Activated CD4-positive, alpha-beta T cell treated with anti-CD3 and anti-CD28 coated beads, Interleukin-2, amount 10 ng/mL, durations not matched to agents 24 days and 14 days (primary cell): ENCODE measurements at regions not wholly inside any gene's neighbourhood (a gene's known extent, or its start where the extent isn't known, plus 50 kb on each side); places are given as distances from the start of the nearest gene placed in this dataset.

Experiments
- DNase-seq: peaks from one replicate; pipeline ENCODE4 v3.0.0; 2022
- H3K27ac Mint-ChIP-seq: one replicate; pipeline ENCODE4 v1.8.0; 2022; ENCODE audit warnings: mild to moderate bottlenecking, mixed read lengths
- H3K27me3 Mint-ChIP-seq: one replicate; pipeline ENCODE4 v1.8.0; 2022; ENCODE audit warnings: mixed read lengths
- H3K36me3 Mint-ChIP-seq: one replicate; pipeline ENCODE4 v1.8.0; 2022; ENCODE audit warnings: low read depth, mild to moderate bottlenecking, mixed read lengths
- H3K4me1 Mint-ChIP-seq: one replicate; pipeline ENCODE4 v1.8.0; 2021; ENCODE audit warnings: mixed read lengths
- H3K4me3 Mint-ChIP-seq: one replicate; pipeline ENCODE4 v1.8.0; 2022; ENCODE audit warnings: mild to moderate bottlenecking, moderate library complexity, mixed read lengths
- H3K9me3 Mint-ChIP-seq: one replicate; pipeline ENCODE4 v1.8.0; 2021; ENCODE audit warnings: mixed read lengths
- intact Hi-C: fragments of 100-400 bp; cut with micrococcal nuclease; formaldehyde crosslinking; loops from one replicate; pipeline ENCODE4 v1.15.1; 2023

DNA sequence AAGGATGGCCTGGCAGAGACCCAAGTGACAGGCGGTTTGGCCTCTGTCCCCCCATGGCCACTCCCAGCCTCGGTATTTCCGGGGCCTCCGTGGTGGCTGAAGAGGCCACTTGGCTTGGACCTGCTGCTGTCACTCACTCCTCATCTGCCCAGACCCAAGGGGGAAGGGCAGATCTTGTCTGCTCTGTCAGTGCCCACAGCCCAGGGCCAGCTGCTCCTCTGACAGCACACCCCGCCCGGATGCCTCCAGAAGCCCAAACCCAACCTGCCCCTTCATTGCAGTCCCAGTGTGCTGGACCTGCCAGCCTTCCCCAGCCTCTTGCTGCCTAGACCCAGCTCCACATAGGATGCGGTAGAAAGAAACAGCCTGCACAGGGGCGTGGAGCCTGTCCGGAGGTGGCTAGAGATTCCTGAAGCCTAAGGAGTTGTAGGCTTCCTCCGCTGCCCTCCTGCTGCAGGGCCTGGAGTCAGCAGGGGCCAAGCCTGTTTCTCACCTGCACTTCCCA, 52.0 kb downstream of the MAGEF1 start:
- no peaks in the 10 kb centered on the region for H3K36me3 Mint-ChIP-seq
- DNase-seq: no peak
- no peaks in the 10 kb centered on the region for H3K9me3 Mint-ChIP-seq
- H3K4me3 Mint-ChIP-seq: no peak overlapping the region
- no peak overlapping the region for H3K27ac Mint-ChIP-seq
- peaks cover 9% of the 10 kb centered on the region for H3K27me3 Mint-ChIP-seq
- H3K4me1 Mint-ChIP-seq: peaks cover 10% of the 10 kb centered on the region
- intact Hi-C loops: no loop called here

DNA sequence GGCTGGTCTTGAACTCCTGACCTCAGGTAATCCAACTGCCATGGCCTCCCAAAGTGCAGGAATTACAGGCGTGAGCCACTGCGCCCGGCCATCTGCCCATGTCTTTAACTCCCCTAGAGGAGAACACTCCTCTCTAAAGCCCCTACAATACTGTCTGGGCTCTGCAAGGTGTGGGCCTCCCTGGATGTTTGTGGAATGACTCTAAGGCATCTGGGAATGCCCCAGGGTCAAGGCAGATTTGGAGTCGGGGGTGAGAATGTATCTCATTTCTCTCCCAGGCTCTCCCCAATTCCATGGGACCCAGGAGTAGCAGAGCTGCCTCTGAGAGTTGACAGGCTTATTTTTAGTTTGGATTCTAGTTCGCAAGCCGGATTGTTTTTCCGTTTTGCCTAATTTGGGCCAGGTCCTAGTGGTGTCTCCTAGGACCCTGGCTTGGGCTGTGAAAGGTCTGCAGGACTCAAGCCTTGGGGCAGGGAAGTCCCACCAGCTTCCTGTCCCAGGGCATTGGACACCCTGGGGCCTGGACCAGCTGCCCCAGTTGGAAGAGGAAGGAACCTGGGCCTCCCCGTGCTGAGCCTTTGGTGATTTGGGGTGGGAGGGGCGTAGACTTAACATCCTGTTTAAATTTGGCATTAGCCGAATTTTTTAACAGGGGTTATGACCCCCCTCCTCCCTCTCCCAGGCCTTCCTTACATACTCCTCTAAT, 53.5 kb downstream of the MAGEF1 start:
- peaks cover 9% of the 10 kb centered on the region for H3K27me3 Mint-ChIP-seq
- H3K27ac Mint-ChIP-seq: no peak overlapping the region
- H3K9me3 Mint-ChIP-seq: no peaks in the 10 kb centered on the region
- H3K4me3 Mint-ChIP-seq: no peak overlapping the region
- DNase-seq: no peak
- peaks cover 10% of the 10 kb centered on the region for H3K4me1 Mint-ChIP-seq
- no peaks in the 10 kb centered on the region for H3K36me3 Mint-ChIP-seq
- intact Hi-C loops: no loop called here

DNA sequence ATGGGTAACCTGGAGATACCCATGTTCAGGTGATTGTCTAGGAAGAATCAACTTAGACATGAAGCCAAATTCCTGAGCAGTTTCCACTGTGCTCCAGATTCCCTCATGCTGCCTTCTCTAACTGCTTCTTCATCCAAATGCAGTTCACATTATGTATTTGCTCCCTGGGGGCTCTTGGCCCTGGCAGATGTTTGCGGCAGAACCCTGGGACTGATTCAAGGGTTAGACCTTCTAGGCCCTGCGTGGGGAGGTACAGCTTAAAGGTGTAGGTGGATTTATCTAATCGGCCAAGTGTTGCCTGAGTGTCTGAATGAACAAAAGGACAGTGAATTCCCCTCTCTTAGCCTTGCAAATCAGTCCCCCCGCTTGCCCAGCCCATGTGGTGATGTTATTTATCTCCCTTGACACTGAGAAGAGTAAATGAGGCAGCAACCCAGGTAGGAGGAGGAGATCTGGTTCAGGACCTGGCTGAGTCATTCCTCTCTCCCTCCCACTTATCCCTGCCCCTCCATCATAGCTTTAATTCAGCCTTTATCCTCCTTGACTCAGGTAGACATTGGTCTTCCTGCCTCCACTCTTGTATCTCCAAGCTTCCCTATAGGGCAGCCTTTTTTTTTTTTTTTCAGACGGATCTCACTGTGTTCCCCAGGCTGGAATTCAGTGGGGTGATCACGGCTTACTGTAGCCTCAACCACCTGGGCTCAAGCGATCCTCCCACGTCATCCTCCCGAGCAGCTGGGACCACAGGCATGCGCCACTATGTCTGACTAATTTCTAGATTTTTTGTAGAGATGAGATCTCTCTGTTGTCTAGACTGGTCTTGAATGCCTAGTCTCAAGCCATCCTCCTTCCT, 54.8 kb downstream of the MAGEF1 start:
- no peaks in the 10 kb centered on the region for H3K36me3 Mint-ChIP-seq
- no peak overlapping the region for H3K4me3 Mint-ChIP-seq
- DNase-seq: peak; percentile 60
- H3K27ac Mint-ChIP-seq: peak overlapping the region; percentile 66
- peaks cover 16% of the 10 kb centered on the region for H3K4me1 Mint-ChIP-seq
- peaks cover 5% of the 10 kb centered on the region for H3K27me3 Mint-ChIP-seq
- intact Hi-C loops: loop anchor here (1.0 kb wide), 1 partner anchor 20 kb away; no protein-coding TSS in a partner anchor
- H3K9me3 Mint-ChIP-seq: no peaks in the 10 kb centered on the region

DNA sequence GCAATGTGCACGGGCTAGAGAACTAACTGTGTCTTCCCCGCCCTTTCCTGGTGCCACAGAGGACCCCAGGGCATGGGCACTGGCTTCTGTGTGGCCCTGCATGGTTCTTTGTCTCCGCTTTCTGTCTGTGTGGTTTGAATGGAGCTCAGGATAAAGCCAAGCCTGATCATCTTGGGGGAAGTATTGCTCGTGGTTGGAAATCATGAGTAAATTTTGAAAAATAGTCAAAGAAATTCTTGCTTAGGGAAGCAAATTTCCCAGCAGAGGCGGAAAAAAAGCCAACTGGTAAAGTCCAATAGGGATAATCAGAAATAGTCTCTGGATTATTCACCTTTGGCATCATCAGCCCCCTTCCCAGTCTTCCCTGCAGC, 55.4 kb downstream of the MAGEF1 start:
- Mint-ChIP-seq H3K9me3 (no peaks in the 10 kb centered on the region), H3K27me3 (peaks cover 5% of the 10 kb centered on the region), H3K36me3 (no peaks in the 10 kb centered on the region), H3K4me3 (no peak overlapping the region), H3K4me1 (peaks cover 17% of the 10 kb centered on the region), H3K27ac (no peak overlapping the region)
- intact Hi-C loops: no loop called here
- no peak for DNase-seq

DNA sequence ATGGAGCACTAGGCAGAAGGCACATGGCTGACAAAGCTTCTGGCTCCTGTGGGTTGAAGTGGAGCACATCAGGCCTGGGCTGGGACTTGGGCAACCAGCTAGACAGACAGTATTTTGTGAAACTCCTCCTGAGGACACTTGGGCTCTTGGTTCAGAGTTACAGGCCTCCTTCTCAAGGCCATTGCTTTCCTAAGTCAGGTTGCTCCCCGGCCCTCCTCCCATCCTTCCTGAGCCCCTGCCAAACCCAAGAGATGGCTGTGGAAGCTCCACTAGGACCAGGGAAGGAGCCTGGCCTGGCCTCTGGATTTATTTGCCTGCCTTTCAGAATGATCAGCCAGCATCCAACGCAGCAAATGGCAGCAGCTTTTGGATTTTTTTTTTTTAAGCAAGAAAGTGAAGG, 56.3 kb downstream of the MAGEF1 start:
- peaks cover 5% of the 10 kb centered on the region for H3K27me3 Mint-ChIP-seq
- intact Hi-C loops: no loop called here
- H3K27ac Mint-ChIP-seq: no peak overlapping the region
- no peak overlapping the region for H3K4me3 Mint-ChIP-seq
- H3K9me3 Mint-ChIP-seq: no peaks in the 10 kb centered on the region
- peaks cover 17% of the 10 kb centered on the region for H3K4me1 Mint-ChIP-seq
- no peaks in the 10 kb centered on the region for H3K36me3 Mint-ChIP-seq
- no peak for DNase-seq

DNA sequence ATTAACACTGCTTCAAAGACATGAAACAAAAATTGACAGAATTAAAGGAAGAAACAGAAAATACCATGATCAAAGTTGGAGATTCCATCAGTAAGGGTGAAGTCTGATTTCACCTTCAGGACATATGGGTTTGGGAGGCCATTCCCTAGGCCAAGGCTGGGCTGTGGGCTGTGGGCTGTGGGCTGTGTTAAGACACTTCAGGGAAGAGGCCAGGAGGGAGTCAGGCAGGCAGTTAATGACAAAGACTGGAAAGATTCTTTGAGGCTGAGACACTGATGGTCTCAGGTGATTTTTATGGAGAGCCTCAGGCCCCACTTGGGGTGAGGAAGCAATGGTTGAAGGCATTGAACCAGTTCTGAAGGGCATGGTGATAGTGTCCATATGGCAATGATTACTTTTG, 57.5 kb downstream of the MAGEF1 start:
- Mint-ChIP-seq H3K27ac (no peak overlapping the region), H3K9me3 (no peaks in the 10 kb centered on the region), H3K4me3 (no peak overlapping the region), H3K4me1 (peaks cover 17% of the 10 kb centered on the region), H3K36me3 (no peaks in the 10 kb centered on the region), H3K27me3 (peaks cover 7% of the 10 kb centered on the region)
- intact Hi-C loops: no loop called here
- DNase-seq: no peak

DNA sequence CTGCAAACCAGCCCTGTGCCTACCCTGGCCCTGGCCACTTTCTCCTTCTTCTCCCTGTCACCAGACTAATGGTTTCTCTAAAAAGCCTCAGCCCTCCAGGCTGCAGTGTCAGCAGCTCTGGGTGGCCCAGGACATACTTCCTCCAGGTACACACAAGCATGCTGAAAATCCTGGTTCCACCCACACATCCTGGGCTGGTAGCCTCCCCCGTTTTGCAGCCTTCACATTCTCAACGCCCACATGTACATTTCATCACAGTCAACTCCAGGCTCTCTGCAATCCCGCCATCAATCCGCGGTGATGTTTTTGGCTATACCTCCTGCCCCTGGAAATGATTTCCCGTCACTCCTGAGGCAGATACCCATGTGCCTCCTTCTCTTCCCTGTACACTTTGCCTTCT, 59.4 kb downstream of the MAGEF1 start:
- H3K27me3 Mint-ChIP-seq: peaks cover 7% of the 10 kb centered on the region
- no peak overlapping the region for H3K27ac Mint-ChIP-seq
- H3K9me3 Mint-ChIP-seq: no peaks in the 10 kb centered on the region
- H3K36me3 Mint-ChIP-seq: no peaks in the 10 kb centered on the region
- no peak overlapping the region for H3K4me3 Mint-ChIP-seq
- intact Hi-C loops: no loop called here
- no peak for DNase-seq
- H3K4me1 Mint-ChIP-seq: peaks cover 13% of the 10 kb centered on the region

DNA sequence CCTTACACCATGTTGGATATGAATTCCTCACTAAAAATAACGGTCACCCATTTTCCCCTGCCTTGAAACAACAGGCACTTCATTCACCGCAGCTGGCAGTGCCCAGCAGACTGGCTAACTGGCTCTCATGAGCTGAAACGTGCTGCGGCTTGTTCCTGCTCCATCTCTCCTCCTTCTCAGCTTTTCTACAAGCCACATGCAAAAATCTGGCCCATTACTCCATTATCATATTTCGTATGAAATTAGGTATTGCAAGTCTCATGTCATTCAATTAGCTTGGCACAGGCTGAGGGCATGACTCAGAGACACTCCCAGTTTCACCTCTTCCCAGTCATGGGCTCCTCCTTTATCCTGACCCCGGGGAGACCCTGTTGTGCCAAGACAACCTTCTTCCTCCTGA, 60.0 kb downstream of the MAGEF1 start:
- Mint-ChIP-seq H3K4me1 (peaks cover 8% of the 10 kb centered on the region), H3K4me3 (no peak overlapping the region), H3K27me3 (peaks cover 7% of the 10 kb centered on the region), H3K9me3 (no peaks in the 10 kb centered on the region), H3K36me3 (no peaks in the 10 kb centered on the region), H3K27ac (no peak overlapping the region)
- intact Hi-C loops: no loop called here
- DNase-seq: no peak

DNA sequence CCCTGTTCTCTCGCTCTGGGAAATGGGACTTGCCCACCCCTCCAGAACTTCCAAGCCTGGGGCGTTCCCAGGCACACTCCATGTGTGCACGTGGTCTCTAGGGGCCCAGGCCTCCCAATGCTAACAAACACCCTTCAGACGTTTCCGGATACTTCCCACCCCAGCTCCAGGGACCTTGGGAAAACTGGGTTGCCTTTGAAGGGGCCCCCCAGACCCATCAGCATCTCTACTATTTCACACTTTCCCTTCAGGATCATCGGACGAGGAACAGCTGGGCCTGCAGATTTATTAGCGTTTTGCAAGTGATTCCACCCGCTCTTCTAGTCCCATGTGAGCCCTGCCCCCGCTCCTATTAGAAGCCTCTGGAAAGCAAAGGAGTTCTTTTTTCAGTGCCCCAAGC, 63.2 kb downstream of the MAGEF1 start:
- no peak overlapping the region for H3K4me3 Mint-ChIP-seq
- H3K27me3 Mint-ChIP-seq: peaks cover 5% of the 10 kb centered on the region
- no peak for DNase-seq
- intact Hi-C loops: no loop called here
- no peaks in the 10 kb centered on the region for H3K36me3 Mint-ChIP-seq
- no peak overlapping the region for H3K27ac Mint-ChIP-seq
- no peaks in the 10 kb centered on the region for H3K9me3 Mint-ChIP-seq
- peaks cover 8% of the 10 kb centered on the region for H3K4me1 Mint-ChIP-seq

DNA sequence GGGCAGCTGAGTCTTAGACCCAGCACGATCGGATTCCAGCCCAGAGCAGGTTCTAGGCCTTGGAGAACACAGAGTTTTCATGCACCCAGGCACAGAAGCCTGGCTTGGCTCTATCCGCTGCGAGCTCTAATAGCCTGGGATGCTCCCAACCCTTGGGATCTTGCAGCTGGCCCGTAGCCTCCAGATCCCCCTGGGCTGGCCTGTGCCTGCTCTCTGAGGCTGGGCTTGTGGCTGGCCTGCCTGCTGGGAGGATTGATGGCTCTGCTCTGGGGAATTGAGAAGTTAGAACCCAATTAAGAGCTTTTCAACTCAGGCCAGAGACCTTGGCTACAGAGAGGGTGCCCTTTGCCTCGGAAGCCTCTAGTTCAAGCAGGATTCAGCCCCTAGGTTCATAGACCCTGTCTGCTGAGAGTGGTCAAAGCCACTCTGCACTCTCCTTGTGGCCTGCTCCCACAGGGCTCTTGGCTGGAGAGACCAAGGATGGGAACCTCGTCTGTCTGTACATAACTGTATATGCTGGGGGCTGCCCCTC, 64.4 kb downstream of the MAGEF1 start:
- H3K27ac Mint-ChIP-seq: no peak overlapping the region
- no peaks in the 10 kb centered on the region for H3K36me3 Mint-ChIP-seq
- no peak for DNase-seq
- intact Hi-C loops: no loop called here
- H3K9me3 Mint-ChIP-seq: no peaks in the 10 kb centered on the region
- H3K27me3 Mint-ChIP-seq: peaks cover 5% of the 10 kb centered on the region
- no peak overlapping the region for H3K4me3 Mint-ChIP-seq
- peaks cover 7% of the 10 kb centered on the region for H3K4me1 Mint-ChIP-seq

DNA sequence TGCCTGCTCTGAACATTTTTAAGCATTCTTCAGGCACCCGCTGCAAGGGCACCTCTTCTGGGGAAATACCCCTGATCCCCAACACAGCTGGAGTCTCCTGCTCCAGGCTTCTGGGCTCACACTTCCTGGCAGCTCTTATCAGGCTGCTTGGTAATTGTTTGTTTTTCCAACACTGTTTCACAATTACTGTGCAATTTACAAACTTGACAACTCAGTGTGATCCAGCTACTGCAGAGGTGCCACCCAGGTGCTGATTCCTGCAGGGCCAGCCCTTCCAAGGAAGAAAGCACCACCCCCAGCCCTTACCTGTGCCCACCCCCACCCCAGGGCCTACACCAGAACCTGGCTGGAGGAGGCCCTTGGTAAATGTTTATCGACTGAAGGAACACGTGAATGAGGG, 66.5 kb downstream of the MAGEF1 start:
- H3K9me3 Mint-ChIP-seq: no peaks in the 10 kb centered on the region
- H3K27ac Mint-ChIP-seq: no peak overlapping the region
- H3K27me3 Mint-ChIP-seq: peaks cover 2% of the 10 kb centered on the region
- H3K4me1 Mint-ChIP-seq: peaks cover 2% of the 10 kb centered on the region
- no peaks in the 10 kb centered on the region for H3K36me3 Mint-ChIP-seq
- intact Hi-C loops: no loop called here
- H3K4me3 Mint-ChIP-seq: no peak overlapping the region
- DNase-seq: no peak

DNA sequence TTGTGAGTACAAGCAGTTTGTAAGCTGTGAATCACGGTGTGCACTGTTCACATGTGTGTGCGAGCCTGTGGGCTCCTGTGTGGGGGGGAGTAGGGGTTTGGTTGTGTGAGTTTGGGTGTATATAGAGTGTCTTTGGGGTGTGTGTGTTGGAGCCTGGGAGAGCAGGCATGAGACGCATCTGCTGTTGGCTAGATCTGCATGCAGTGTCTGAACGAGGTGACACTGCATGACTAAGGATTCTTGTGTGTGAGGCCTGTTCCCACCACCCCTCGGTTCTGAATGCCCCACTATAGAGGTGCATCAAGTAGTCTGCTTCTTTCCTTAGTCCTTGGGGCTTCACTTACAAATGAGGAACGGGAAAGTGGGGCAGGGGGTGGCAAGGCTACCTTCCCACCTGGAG, 68.4 kb downstream of the MAGEF1 start:
- DNase-seq: no peak
- no peaks in the 10 kb centered on the region for H3K9me3 Mint-ChIP-seq
- peaks cover 2% of the 10 kb centered on the region for H3K4me1 Mint-ChIP-seq
- no peaks in the 10 kb centered on the region for H3K36me3 Mint-ChIP-seq
- intact Hi-C loops: no loop called here
- peak overlapping the region; percentile 7 for H3K27ac Mint-ChIP-seq
- H3K27me3 Mint-ChIP-seq: peaks cover 2% of the 10 kb centered on the region
- H3K4me3 Mint-ChIP-seq: no peak overlapping the region

DNA sequence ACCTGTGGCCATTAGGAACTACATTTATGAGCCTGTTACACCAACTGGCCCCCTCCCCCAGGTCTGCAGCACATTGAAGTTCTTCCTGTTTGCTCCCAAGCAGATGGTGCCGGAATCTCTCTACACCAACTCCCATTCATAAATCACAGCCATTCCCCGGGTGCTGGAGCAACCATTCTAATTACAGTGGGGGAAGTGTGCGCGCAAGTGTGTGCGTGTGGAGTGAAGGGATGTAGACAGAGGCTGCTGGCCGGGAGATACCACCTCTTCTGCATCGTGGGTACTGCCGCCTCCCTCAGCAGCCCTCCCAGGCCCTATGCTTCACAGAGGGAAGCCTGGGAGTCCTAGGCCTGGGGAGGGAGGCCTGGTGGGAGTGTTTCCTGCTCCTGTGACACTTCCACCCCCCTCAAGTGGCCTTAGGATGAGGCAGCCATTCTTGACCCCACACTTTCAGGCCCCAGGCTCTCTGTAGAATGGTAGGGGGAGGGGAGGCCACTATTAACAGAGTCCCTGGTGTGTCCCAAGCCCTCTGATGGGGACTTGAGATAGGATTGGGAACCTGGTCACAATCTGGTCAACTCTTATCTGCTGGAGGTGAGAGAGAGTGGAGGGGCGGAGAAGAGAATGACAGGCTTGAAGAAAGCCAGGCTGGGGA, 69.1 kb downstream of the MAGEF1 start:
- no peak overlapping the region for H3K27ac Mint-ChIP-seq
- H3K4me1 Mint-ChIP-seq: peaks cover 2% of the 10 kb centered on the region
- intact Hi-C loops: no loop called here
- H3K27me3 Mint-ChIP-seq: peaks cover 2% of the 10 kb centered on the region
- no peaks in the 10 kb centered on the region for H3K36me3 Mint-ChIP-seq
- no peaks in the 10 kb centered on the region for H3K9me3 Mint-ChIP-seq
- DNase-seq: no peak
- no peak overlapping the region for H3K4me3 Mint-ChIP-seq

DNA sequence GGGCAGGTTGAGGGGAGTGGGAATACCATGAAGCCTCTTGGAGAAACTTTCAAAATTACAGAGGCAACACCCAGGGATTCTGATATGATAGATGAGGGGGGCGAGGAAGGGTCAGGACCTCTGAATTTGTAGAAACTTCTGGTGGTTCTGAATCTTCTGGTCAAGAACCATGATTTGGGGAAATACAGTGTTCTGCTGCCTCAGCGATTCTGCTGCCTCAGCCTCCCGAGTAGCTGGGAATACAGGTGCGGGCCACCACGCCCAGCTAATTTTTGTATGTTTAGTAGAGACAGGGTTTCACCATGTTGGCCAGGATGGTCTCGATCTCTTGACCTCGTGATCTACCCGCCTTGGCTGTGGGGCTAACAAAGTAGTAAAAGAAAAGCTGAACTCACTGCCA, 70.4 kb downstream of the MAGEF1 start:
- Mint-ChIP-seq H3K27ac (no peak overlapping the region), H3K9me3 (no peaks in the 10 kb centered on the region), H3K27me3 (no peaks in the 10 kb centered on the region), H3K4me1 (peaks cover 2% of the 10 kb centered on the region), H3K4me3 (no peak overlapping the region), H3K36me3 (no peaks in the 10 kb centered on the region)
- no peak for DNase-seq
- intact Hi-C loops: no loop called here
